ENCODE measurements at regions not wholly inside any gene's neighbourhood (a gene's known extent, or its start where the extent isn't known, plus 50 kb on each side); places are given as distances from the start of the nearest gene placed in this dataset.
"Not testable (repeated sequence)": the region's sequence is repeated elsewhere in the genome, so short reads cannot be mapped to it uniquely, and the experiment has no call there.

DNA sequence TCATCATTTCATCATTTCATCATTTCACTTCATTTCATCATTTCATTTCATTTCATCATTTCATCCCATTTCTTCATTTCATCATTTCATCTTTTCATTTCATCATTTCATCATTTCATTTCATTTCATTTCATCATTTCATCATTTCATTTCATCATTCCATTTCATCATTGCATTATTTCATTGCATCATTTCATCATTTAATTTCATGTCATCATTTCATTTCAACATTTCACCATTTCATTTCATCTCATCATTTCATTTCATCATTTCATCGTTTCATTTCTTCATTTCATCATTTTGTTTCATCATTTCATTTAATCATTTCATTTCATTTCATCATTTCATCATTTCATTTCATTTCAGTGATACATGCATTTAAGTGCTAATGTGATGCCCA is 166.9 kb upstream of the TP53TG3 start:
- TF ChIP-seq CTCF, POLR2A (IDR thresholded peaks at IDR 0.05): not testable (repeated sequence)
